Hematopoietic multipotent progenitor cell (in vitro differentiated cells): ENCODE measurements at regions not wholly inside any gene's neighbourhood (a gene's known extent, or its start where the extent isn't known, plus 50 kb on each side); places are given as distances from the start of the nearest gene placed in this dataset.

Source experiments
- DNase-seq, 3 donors: peaks; one replicate each; pipeline ENCODE4 v3.0.0-alpha.2; 2011 to 2015; ENCODE audit warnings: low read depth in 2 of 3, low spot score in 2 of 3

DNA sequence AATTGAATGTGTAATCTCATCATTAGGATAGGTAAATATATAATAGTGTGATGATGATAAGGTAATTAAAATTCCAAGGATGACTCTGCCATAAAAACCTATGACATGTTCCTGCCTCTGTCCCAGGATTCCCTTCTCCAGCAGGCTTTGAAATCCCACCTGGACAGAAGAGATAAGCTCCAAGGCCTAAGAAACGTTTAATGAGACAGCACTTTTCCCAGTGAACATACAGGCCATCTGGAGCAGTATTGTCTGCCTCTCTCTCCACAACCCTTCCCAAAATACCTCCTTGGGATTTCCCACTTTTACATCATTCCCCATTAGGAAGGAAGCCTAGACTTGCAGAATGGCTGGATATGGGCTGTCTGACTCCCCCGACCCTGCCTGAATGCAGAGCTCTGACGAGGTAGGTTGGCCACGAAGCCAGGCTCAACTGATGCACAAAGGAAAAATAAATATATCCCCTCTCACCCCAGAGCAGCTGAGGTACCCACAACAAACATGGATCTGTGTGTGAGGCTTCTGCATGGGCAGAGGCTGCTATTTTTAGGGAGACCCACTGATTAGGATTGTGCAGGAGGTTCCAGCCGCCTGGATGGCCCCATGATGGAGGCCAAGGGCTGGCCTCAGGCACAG is 71.0 kb downstream of the TMPRSS5 start:
- DNase-seq = no peak

DNA sequence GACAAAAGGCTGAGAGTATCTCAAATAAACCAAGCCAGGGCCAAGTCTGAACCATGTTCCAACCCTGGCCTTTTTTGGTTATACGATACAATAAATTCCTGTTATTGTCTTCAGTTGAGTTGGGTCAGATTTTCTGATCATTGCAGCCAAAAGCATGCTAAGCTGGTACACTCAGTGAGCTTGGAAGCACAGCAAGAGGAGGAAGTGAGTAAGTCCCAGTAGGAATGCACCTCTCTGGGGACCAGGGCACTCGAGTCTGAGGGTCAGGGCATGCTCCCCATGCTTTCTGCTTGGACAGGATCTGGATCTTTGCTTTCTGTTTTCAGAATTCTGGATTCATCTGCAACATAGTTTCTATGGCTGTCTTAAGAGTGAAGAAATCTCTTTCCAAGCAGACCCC is 73.1 kb downstream of the TMPRSS5 start:
- DNase-seq = no peak

DNA sequence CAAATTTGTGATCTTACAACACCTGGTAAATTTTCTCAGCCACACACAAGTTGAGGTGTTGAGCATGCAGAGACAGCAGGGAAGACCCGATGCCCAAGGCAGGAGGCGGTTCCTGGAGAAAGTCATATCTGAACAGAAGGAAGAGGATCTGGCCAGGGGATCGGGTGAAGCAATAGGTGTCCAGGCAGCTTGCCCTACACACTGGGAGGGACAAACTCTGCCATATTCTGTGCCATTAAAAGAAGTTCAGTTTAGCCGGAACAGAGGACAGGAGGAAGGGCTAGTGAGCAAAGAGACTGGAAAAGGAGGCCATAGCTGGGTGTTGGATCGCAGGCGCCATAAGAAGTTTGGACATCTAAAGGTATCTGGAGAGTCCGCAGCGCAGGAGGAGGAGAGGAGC is 76.5 kb downstream of the TMPRSS5 start:
- no peak for DNase-seq

DNA sequence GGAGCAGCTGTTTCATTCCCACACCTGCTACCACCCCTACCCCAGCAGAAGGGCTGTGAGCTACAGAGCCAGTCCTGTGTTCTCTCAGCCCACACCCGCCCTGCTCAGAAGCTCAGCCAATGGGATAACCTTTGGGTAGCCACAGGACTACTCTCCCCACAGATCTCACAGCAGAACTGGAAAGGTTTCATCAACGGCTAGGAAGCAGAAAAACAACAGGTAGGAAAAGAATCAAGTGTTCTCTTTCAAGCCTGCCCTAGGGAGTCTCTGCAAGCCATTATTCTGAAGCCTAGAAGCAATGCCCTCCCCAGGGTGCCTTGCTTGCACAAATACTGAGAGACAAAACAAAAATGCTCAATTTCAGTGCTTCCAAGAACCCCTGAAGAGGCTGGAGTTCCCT is 77.2 kb downstream of the TMPRSS5 start:
- DNase-seq = no peak

DNA sequence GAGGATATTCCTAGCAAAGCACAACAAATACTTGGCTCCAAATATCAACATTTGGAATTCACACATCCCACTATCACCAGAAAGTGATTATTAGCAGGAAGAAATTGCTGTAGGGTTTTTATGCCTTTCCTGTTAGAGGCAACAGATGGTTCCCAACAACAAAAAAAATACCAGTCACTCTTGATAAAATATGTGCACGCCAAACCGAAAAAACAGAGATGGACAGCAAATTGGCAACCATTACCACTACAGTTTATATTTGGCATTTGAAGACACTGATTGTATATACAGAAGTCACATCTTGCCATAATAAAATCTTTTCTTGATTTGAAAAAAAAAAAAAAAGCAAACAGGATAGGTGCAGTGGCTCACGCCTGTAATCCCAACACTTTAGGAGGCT is 78.2 kb downstream of the TMPRSS5 start:
- no peak for DNase-seq

DNA sequence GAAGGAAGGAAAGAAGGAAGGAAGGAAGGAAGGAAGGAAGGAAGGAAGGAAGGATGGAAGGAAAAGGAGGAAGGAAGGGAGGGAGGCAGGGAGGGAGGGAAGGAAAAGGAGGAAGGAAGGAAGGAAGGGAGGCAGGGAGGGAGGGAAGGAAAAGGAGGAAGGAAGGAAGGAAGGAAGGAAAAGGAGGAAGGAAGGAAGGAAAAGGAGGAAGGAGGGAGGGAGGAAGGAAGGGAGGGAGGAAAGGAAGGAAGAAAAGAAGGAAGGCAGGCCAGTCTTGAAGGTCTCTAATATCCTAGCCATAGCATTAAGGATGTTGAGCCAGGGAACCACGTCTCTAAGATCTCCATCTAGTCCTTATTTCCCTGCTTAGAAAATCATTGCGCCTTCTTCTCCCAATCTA is 78.8 kb downstream of the TMPRSS5 start:
- DNase-seq = no peak

DNA sequence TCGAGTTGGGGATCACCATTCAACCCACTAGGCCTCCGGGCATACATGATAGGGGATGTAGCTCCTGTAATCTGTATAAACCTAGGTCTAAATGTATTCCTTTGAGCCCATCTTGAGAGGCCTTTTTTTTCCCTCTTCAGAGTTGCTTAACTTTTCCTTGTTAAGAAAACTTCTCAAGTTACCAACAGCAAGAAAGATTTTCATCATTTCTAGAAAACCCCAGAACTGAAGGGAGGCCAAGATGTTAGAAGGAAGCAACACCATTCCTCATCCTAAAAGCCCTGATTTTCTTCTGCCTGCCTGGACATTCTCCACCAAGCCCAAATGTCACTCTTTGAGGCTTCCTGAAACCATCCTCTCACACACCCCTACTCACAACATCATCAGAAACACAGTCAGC is 79.4 kb downstream of the TMPRSS5 start:
- no peak for DNase-seq

DNA sequence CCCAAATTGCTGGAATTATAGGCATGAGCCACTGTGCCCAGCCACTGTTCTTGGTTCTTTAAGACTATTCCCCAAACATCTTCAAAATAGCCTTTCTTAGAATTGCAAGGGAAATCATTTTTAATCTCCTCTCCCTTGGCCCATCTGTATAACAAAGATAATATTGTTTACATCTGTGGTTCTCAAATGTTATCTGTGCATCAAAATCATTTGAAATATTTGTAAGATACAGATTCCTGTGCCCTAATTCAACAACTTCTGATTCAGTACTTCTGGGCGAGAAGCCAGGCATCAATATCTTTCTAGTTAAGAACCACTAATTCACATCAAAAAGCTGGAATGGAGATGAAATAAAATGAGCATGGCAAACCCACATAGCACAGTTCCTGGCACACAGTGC is 83.0 kb downstream of the TMPRSS5 start:
- no peak for DNase-seq

DNA sequence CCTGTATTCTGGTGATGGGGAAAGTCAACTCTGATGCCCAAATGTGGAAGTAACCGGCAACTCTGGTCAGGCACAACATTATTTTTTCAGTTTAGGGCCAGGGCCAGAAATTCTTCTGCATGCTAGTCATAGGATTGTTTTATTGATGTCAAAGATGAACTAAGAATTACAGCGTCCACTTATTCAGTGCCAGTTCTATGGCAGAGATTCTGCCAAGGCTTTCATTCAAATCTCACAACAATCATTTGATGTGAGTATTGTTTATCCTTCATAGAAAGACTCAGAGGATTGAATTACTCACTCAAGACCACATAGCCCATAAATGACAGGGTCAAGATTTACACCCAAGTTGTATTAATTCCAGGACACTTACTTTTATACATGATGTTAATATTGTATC is 87.7 kb downstream of the TMPRSS5 start:
- DNase-seq = no peak

DNA sequence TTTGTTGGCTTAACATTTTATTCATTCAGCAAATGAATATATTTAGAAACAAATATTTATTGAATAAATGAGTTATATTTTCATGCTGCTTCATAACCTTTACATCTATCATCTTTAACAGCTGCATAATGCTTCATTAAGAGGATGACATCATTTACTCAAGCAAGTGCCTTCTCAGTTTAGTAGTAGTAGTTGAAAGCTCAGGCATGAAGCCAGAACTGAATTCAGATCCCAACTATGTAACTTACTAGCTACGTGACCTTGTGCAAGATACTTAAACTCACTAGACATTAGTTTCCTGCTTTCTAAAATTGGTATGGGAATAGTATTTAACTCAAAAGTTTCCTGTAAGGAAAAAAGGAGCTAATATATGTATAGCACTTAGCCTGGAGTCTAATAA is 90.3 kb downstream of the TMPRSS5 start:
- no peak for DNase-seq

DNA sequence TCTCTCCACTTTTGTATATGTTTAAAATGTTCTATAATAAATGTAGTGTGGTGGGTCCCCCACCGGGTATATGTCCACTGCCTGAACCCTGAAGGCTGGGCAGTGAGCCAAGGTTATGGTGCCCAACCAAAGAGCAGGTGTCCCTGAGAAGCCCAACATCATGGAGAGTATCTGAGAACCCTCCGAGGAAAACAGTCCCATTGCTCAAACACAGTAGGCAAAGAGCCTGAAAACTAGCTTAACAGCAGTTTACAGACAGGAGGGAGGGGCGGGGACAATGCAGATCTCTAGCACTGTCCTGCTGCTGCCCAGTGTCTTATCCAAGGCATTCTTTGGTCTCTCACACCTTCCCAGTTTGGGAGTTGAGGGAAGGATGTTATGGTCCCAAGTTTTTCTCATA is 91.0 kb downstream of the TMPRSS5 start:
- DNase-seq = no peak

DNA sequence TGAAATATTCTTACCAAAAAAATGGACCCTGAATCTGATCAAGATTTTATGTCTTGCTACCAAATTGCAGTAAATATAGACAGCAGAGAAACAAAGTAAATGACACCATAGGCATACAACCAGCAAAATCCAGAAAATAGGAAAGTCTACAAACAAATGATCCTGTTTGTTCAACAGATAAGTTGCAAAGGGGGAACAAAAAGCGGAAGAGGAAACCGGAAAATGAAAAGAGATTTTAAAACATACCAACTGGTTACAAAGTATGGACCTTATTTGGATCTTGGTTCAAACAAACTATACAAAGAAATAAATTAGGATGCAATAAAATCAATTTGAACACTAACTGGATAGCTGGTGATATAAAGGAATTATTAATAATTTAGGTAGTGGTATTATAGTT is 92.0 kb downstream of the TMPRSS5 start:
- DNase-seq = no peak

DNA sequence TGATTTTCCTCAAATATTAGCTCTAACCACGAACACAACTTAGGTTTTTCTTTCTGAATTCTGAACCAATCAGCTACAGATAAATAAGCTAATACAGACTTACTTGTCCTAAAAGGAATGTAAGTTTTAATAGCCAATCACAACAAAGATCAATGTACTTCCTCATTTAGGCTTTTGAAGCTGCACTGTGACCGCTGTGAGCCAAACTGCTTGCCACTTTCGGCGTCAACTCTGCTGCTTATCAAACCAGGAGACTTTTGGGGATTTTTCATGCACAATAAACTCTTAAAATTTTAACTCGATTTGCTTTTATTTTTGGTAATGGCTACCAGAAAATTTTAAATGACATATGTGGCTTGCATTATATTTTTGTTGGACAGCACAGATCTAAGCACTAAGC is 92.5 kb downstream of the TMPRSS5 start:
- DNase-seq = peak in 1 of 3 donors; percentile 49

DNA sequence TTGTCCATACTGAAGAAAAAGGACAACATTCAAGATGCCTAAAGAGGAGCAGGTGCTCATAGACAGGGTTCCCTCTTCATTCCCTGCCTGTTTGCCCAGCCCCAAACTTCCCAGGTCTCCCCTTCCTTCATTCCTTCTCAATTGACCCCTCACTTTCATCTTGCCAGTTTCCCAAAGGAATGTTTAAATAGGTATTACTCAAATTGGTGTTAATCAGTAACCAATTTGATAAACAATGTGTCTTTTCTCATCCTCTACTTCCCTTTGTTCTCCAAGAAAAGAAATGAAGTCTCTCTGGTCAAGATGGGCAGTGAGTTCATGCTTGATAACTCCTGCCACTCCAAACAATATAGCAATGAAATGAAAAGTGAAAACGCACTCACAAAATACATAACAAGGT is 101.9 kb downstream of the TMPRSS5 start:
- DNase-seq = no peak

DNA sequence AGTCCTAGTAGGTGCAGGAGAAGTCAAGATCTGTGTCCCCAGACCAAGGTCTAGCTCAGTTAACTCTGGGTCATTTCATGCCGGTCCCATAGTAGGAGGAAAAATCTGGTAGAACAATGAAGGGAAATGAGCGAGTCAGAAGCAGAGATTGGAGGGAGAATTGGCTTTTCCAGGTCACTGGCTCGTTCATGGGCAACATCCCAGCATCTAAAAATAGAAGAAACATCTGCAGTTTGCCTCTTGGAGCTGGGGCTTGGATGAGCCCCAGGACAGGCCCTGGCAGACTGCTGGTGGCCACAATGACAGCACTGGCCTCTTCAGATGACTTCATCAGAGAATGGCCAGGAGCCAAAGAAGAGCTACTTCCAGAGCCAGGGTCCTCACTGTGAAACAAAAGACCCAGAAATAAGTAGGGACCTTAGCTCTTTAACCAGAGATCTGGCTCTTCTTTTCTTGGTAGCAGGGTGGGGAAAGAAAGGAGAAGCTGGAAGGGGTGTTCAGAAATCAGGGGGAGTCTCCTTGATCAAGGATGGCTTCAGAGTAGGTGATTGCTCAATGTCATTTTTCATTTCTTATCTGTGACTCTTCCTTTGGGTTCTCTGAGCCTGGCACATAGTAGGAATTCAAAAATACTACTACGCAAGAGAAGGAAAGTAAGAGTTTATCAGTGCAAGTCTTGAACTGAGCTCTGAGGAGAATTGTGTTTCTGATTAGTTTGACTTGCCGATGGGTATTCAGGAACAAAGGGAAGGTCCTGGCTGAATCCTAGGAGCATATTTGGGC is 102.6 kb downstream of the TMPRSS5 start:
- no peak for DNase-seq

DNA sequence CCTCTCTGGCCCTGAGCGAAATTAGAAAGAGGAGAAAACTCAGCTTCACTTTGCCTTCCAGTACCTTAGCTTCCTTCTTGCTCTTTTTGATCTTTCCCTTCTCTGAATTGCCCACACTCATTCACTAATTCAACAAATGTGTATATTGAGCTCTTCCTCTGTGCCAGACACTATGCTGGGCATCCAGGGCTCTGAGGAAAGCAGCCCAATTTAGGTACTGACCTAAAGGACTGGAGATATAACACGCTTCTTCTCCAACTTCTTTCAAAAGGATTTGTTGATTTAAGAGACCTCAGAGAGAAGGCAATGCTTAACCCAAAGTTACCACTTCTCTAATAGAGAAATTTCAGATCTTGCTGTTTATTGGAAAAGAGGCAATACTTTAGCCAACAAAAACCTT is 103.6 kb downstream of the TMPRSS5 start:
- no peak for DNase-seq

DNA sequence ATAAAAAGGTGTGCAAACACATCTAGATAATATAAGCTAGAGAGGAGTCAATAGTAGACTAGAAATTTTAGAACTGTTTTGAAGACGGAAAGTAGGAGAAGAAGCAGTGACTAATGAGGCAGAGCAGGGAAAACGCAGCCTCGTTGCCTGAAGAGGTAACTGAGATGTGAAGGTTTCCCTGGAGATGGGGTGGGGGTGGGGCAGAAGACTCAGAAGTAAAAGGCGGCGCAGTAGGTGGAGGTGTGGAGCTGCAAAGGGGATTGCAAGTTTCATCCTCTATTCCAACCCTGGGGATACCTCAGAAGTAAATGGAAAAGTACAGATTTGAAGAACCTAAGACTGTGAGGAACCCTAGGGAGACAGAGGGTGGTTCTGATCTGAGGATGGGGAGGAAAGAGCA is 109.5 kb downstream of the TMPRSS5 start:
- no peak for DNase-seq

DNA sequence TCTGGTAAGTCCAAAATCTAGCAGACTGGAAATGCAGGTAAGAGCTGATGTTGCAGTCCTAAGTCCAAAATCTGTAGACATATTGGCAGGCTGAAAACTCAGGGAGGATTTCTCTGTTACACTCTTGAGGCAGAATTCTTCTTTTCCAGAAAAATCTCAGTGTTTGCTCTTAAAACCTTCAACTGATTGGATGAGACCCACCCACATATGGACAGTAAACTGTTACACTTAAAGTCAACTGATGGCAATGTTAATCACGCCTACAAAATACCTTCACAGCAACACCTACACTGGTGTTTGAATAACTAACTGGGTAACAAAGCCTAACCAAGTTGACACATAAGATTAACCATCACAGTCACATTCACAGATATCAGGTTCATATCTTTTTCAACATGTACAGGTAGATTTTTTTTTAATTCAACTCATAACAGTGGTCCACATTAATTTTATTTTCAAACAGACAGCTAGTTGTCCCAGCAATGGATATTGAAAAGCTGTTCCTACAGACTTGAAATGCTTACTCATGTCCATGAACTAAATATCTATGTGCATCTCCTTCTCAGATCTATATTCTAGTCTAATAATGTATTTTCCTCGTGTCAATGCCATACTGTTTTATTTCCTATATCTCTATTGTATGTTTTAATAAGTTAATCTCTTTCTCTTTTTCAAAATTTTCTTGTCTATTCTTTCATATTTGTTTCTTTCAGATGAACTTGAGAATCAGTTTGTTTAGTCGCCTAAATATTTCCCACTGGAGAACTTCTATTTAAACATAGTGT is 110.1 kb downstream of the TMPRSS5 start:
- no peak for DNase-seq

DNA sequence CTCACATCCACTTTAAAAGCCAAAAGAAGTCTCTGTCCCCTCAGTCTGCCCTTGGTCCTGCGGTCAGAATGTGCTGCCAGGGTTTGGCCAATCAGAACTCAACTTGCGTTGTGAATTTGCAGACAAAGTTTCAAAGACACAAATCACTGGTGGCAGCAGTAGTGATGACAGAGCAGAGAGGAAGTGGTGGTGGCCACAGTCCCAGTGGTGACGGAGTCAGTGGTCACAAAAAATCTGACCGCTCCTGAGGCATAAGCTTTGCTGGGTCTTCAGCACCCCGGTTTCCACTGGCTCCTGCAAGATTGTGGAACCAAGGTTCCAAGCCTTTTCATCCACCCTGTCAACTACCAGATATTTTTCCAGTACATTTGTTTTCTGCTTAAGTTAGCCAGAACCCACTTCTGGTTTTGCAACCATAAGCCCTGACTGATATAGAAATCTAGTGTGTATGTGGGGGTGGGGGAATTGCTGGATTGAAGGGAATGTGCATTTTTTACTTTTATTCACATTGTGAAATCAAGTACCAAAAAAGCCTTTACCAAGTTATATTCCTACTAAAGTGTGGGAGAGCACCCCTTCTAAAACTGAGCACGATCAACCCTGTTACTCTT is 112.3 kb downstream of the TMPRSS5 start:
- DNase-seq = peak in 1 of 3 donors; percentile 35

DNA sequence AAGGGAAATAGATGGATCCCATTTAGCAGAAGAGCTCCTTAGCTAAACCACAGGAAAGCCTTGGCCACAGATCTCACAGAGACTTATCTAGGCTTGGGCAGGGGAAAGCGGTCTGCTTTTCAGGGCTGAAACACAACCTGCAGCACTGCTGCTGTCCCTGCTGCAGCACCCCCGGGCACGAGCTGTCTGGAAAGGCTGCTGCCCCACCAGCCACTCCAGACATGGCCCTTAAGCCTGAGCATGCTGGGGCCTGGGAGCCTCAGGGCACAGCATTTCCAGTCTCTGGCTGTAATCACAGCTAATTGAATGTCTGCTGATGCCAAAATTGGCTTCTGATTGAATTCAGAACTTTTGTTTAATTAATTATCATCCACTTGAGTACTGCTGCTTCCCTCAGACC is 115.0 kb downstream of the TMPRSS5 start:
- DNase-seq = no peak

DNA sequence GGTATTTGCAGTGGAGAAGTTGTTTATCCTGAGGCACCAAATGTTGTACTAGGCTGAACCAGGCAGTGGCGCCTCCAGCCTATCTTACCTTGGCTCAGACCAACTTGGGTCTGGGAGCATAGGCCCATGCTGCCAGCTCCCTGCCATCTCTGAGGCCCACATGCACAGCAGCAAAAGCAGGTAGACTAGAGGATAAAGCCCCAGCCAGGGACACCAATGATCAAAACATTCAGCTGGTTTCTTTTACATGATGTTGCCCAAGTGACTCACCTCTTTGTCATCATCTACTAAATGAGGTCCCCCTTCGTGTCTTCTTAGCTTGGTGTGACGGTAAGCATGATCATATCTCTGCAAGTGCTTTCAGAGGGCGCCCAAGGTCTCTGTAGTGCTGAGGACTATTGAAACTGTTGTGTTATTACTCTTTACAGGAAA is 112.1 kb upstream of the DRD2 start:
- DNase-seq = no peak
